ENCODE measurements at regions not wholly inside any gene's neighbourhood (a gene's known extent, or its start where the extent isn't known, plus 50 kb on each side); places are given as distances from the start of the nearest gene placed in this dataset.
"Not testable (repeated sequence)": the region's sequence is repeated elsewhere in the genome, so short reads cannot be mapped to it uniquely, and the experiment has no call there.

DNA sequence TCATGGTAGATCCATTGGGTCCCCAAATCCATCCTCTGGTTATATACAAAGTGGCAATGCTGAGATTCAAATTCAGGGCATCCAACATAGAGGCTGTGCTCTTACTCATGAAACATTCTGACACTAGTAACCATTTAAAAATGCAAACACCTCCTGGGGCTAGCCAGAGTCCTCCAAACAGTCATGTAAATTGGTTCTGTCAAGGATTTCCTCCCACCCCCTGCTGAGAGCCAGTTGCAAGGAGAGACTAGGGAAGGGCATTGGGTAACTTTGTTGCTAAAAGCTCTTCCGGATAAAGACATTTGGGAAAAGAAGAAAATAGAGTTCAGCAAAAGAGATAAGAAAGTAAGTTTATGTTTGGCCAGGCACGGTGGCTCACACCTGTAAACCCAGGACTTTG is 58.3 kb downstream of the ART5 start:
- DNase-seq, result not testable (repeated sequence)

GRCh38 chr11:3581389-3581725 is 60.4 kb downstream of the ART5 start:
- DNase-seq, result not testable (repeated sequence)

DNA sequence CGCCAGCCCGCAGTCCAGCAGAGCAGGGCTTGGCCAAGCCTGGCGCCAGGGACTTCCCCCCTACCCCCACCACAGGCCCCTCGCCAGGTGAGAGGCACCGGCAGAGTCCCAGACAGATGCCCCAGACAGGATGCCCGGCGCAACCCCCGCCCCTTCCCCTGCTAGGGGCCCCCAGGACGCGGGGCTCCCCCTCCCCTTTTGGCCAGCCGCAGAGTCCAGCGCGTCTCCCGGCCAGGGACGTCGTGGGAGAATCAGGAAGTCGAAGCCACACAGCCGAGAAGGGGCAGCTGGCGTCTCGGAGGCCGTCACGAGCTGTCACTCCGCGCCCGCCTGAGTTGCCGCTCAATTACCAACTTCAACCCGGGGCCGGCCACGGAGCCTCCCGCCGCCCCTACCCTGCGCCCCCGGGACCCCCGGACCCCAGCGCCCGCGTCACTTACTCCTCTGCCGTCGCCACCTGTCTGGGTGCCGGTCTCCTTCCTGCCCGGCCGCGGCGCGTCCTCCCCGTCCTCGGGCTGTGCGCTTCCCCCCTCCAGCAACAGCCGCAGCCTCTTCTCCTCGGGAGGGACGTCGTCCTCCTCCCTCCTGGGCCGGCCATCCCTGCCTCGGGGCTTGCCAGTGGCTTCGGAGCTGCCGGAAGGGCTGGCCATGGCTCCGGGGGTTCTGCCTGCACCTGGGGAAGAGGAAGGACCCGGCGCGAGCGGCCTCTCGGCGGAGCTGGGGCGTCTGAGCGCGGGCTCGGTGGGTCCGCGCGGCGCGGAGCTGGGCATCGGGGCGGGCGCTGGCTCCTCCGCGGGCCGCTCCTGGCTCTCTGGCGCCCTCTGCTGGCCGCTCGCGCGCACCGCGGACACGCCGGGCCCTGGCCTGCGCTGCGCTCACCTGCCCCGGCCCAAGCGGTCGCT is 61.1 kb downstream of the ART5 start:
- DNase-seq, result peak; percentile 69

DNA sequence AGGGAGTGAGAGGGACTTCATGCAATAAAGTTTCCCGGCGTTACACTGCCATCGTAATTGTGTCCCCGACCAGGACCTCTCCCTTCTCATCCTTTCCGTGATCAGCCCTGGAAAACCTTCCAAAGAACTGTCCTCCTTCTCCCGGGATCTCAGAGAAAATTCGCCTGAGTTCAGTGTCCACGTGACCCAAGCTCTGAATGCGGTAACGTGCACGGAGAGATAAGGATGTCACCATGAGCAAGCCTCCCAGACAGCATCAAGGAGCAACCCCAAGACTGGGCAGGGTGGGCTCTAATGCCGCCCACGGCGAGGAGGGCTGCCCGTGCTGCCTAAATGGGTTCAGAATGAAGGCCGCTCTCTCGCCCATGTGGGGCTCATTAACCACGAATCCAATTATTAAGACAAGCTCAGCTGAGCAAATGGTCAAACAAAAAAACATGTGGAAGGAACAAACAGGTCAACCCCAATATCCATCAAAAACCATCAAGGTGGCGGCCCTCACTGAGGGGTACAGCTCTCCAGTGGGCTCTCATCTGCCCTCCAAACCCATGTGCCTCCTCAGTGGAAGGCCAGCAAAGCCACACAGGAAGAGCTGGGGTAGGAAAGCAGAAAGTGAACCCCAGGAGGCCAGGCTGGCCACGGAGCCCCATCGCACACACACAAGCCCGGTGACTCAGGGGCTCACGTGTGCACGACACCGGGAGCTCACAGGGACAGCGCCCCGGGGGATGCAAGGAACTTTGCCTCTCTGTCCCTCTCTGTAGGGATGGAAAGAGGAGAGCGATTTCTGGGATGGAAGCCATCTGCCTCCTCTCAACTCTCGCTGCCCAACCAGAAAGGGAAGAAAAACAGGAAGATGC is 62.0 kb downstream of the ART5 start:
- DNase-seq, result not testable (repeated sequence)

- not testable (repeated sequence) for DNase-seq
Measured at GRCh38 chr11:3576066-3576604, 65.7 kb downstream of the ART5 start.

GRCh38 chr11:3572976-3573647 is 68.7 kb downstream of the ART5 start:
- DNase-seq, result not testable (repeated sequence)

DNA sequence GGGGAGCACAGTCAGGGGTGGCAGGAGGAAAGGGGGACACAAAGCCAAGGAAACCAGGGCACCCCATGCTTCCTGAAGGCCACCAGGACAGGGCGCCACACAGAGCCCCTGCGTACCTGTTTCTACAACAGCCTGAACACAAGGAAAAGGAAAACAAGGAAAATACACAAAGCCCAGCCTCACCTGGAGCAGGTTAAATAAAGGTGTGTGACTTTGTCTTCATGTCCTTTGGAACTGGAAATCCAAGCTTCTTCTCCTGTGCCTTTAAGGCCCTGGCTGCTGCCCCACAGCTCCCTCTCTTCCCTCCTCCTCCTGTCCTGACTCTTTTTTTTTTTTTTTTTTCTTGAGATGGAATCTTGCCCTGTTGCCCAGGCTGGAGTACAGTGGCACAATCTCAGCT is 70.0 kb downstream of the ART5 start:
- not testable (repeated sequence) for DNase-seq

DNA sequence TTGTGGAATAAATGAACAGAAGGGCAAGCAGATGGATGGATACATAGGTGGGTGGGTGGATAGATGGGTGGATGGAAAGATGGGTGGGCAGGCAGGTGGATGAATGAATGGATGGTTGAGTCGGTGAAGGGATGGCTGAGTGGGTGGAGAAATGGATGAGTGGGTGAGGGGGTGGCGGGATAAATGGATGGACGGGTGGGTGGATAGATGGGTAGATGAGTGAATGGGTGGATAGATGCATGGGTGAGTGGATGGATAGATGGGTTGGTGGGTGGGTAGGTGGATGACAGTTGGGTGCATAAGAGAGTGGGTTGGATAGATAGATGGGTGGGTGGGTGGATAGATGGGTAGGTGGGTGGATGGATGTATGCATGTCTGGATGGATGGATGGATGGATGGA is 76.0 kb downstream of the ART5 start:
- DNase-seq, result not testable (repeated sequence)

DNA sequence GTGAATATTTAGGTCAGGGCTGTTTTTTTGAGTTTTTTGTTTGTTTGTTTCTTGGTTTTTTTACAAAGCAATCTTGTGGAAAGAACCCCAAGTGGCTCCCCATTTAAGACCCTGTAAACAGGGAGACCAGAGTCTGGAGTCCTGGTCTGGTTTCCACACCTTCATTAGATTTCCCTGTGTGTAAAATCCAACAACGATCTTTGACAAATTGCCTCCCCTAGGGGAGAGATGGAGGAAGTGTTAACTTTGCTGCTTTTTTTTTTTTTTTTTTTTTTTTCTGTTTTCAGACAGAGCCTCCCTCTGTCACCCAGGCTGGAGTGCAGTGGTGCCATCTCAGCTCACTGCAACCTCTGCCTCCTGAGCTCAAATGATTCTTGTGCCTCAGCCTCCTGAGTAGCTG is 77.4 kb downstream of the ART5 start:
- not testable (repeated sequence) for DNase-seq

DNA sequence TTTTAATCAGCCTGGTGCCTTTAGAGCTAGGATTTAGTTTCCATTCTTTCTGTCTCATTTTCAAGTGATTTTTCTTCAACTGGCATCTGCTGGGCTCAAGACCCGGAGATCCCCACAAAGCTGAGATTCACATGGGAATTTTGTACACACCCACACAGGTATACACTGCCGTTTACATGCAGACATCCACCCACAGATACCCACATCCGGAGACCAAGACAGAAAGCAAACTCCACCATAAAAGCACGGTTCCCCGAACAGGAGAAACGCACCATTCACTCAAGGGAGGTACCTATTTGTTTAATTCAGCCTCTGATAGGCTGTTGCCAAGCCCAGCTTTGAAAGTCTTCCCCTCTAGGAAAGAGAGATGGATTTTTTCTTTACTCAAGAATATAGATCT is 87.2 kb downstream of the ART5 start:
- DNase-seq, result not testable (repeated sequence)

DNA sequence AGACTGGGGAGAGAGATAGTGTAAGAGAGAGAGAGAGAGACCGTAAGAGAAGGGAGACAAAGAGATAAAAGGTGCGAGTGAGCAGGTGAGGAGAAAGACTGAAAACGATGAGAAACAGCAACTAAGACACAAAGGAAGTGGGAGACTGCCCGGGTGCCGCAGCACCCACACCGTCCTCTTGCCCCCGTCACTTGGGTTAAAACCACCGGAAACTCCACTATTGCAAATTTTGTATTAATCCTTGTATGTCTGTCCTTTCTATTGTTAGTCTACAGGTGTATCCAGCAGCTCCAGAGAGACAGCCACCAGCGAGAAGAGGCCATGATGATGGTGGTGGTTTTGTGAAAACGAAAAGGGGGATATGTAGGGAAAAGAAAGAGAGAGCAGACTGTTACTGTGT is 96.8 kb downstream of the ART5 start:
- DNase-seq, result not testable (repeated sequence)

- not testable (repeated sequence) for DNase-seq
Measured at GRCh38 chr11:3538220-3538619, 103.6 kb downstream of the ART5 start.

DNA sequence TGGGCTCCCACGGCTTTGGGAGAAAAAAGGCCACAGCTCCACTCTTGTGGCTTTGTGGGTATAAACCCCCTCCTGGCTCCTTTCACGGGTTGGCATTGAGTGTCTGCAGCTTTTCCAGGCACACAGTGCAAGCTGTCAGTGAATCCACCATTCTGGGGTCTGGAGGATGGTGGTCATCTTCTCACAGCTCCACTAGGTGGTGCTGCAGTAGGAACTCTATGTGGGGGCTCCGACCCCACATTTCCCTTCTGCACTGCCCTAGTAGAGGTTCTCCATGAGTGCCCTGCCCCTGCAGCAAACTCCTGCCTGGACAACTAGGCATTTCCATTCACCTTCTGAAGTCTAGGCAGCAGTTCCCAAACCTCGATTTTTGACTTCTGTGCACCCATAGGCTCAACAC is 104.5 kb downstream of the ART5 start:
- DNase-seq, result not testable (repeated sequence)

DNA sequence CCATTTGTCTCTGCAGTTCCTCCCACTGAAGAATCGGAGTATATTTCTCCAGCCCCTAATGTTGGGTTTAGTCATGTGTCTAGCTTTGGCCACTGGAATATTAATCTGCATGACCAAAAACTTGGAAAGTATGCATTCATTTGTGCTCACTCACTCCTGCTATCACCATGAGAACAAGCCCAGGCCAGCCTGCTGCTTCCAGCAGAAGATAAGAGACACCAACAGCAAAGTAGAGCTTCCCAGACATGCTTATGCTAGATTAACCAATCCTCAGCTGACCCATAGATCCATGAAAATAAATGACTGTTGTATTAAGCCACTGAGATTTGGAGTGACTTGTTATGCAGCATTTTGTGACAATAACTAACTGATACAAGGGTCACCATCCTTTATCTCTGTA is 108.8 kb downstream of the ART5 start:
- DNase-seq, result not testable (repeated sequence)

GRCh38 chr11:3531280-3531679 is 110.5 kb downstream of the ART5 start:
- not testable (repeated sequence) for DNase-seq

- DNase-seq, result not testable (repeated sequence)
Measured at GRCh38 chr11:3523567-3523966, 118.2 kb downstream of the ART5 start.

GRCh38 chr11:3520905-3521304 is 120.9 kb downstream of the ART5 start:
- not testable (repeated sequence) for DNase-seq

DNA sequence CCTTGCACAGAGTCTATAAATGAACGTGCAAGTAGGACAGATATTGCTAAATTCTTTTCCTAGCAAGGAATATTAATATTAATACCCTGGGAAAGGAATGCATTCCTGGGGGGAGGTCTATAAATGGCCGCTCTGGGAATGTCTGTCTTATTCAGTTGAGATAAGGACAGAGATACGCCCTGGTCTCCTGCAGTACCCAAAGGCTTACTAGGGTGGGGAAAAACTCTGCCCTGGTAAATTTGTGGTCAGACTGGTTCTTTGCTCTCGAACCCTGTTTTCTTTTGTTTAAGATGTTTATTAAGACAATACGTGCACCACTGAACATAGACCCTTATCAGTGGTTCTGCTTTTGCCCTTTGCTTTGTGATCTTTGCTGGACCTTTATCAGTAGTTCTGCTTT is 122.0 kb downstream of the ART5 start:
- DNase-seq, result not testable (repeated sequence)

- DNase-seq, result not testable (repeated sequence)
Measured at GRCh38 chr11:3516934-3517567, 124.7 kb downstream of the ART5 start.

DNA sequence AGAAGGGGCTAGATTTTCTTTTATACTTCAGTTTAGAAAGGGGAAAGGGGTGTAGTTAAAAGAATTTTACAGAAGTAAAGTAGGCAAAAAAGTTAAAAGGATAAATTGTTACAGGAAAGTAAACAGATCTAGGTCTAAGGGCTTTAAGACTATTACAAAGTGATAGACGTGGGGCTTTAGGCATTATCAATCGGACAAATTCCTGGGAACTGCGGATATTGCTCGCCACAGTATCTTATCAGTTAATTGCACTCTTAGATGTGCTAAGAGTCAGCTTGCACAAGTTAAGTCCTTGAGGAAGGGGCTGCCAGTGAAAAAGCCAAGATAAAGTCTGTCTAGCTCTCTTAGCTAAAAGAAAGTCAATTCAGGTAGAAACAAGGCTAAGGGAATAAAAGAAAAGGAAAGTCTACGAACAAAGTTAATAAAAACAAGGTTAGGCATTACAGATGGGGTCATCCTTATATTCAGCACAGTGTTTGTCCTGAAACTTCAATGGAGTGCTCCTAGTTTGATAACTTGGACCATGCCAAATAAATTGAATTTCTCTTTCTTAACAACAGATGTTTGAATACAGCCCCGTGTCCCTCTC is 125.4 kb downstream of the ART5 start:
- not testable (repeated sequence) for DNase-seq

- not testable (repeated sequence) for DNase-seq
Measured at GRCh38 chr11:3514635-3515424, 127.0 kb downstream of the ART5 start.

All from activated CD8-positive, alpha-beta memory T cell treated with anti-CD3 and anti-CD28 coated beads, Interleukin-2, amount 50 U/mL, for 4 hours (primary cell).